ENCODE measurements at regions not wholly inside any gene's neighbourhood (a gene's known extent, or its start where the extent isn't known, plus 50 kb on each side); places are given as distances from the start of the nearest gene placed in this dataset.

- H3K27ac Mint-ChIP-seq: no peak overlapping the region
- Histone ChIP-seq H3K23me2 (ENCODE audit: insufficient read length, low read depth, low read length, poor library complexity, severe bottlenecking) (no peaks in the 10 kb centered on the region), H3K4me2 (ENCODE audit: insufficient read depth, insufficient read length, low read length) (no peak overlapping the region), H2BK15ac (ENCODE audit: low read depth, low read length) (no peak overlapping the region), H3K4ac (ENCODE audit: low read depth, low read length) (no peak overlapping the region), H3K27ac (ENCODE audit: insufficient read length, low read depth, low read length) (no peak overlapping the region), H4K91ac (ENCODE audit: insufficient read length, low read depth, low read length) (no peak overlapping the region), H2AK5ac (ENCODE audit: insufficient read length, low read length) (no peak overlapping the region), H2BK120ac (ENCODE audit: low read depth, low read length, poor library complexity, severe bottlenecking) (no peak overlapping the region), H4K5ac (ENCODE audit: insufficient read length, low read depth, low read length) (no peak overlapping the region), H3K27me3 (ENCODE audit: insufficient read depth, low read length) (no peaks in the 10 kb centered on the region), H3K9me3 (ENCODE audit: control insufficient read depth, low read depth, low read length) (no peaks in the 10 kb centered on the region), H2BK12ac (ENCODE audit: insufficient read length, low read depth, low read length) (no peak overlapping the region), H4K8ac (replicated peaks; ENCODE audit: insufficient read length, low read depth, low read length) (no peak overlapping the region), H2AFZ (ENCODE audit: low read length) (no peak overlapping the region), H3K4me1 (ENCODE audit: insufficient read depth, low read length) (no peaks in the 10 kb centered on the region; the same call in 1 of the 2 replicates), H2BK20ac (ENCODE audit: low read depth, low read length, poor library complexity, severe bottlenecking) (no peak overlapping the region), H3T11ph (ENCODE audit: low read length) (no peak overlapping the region), H3K9ac (ENCODE audit: extremely low read depth, insufficient read length, low read length) (no peak overlapping the region), H3K14ac (ENCODE audit: insufficient read depth, low read length) (no peak overlapping the region), H3K18ac (ENCODE audit: insufficient read length, low read depth, low read length) (no peak overlapping the region), H3K79me1 (ENCODE audit: insufficient read depth, low read depth, low read length, poor library complexity, severe bottlenecking) (no peaks in the 10 kb centered on the region), H3K56ac (ENCODE audit: insufficient read length, low read depth, low read length) (no peak overlapping the region), H3K79me2 (ENCODE audit: insufficient read depth, low read length) (no peaks in the 10 kb centered on the region), H2BK5ac (ENCODE audit: insufficient read length, low read length) (no peak overlapping the region), H4K20me1 (ENCODE audit: control insufficient read depth, insufficient read depth, insufficient read length) (no peaks in the 10 kb centered on the region), H3K23ac (ENCODE audit: insufficient read length, low read depth, low read length) (no peak overlapping the region)
- peaks cover 0 to 3% (median 0%) of the 10 kb centered on the region in 3 experiments; a peak in 3 of 7 replicates for H3K36me3 Mint-ChIP-seq (ENCODE audit: insufficient read depth in 1 of 3, low read depth in 3 of 3)
- WGBS (ENCODE audit: extremely low coverage, insufficient read length, low lambda C conversion rate): no CpG with 5 or more reads among the region's 10 CpGs
- H3K4me1 Mint-ChIP-seq: peaks cover 13 to 23% of the 10 kb centered on the region in 2 experiments
- DNase-seq: no peak
- H3K27me3 Mint-ChIP-seq (ENCODE audit: low read depth): peaks cover 1% of the 10 kb centered on the region; the same call in 1 of the 2 replicates
- H3K9me3 Mint-ChIP-seq: peaks cover 0 to 3% of the 10 kb centered on the region in 2 experiments; a peak in 1 of 5 replicates
- H3K4me3 Mint-ChIP-seq: no peak overlapping the region
- TF ChIP-seq CTCF (conservative IDR thresholded peaks at IDR 0.05): no peak
These were observed 157.9 kb downstream of the UQCRFS1 start for GRCh38 chr19:29054886-29055675.
